Adrenal gland (tissue), 9 donors: ENCODE measurements at regions not wholly inside any gene's neighbourhood (a gene's known extent, or its start where the extent isn't known, plus 50 kb on each side); places are given as distances from the start of the nearest gene placed in this dataset.

Source experiments
- DNase-seq, 7 donors: peaks; one replicate each; pipeline ENCODE4 v3.0.0-alpha.2; 2019 to 2020
- H3K27ac ChIP-seq, 5 donors: fragments of 200-600 bp; sonication (generic) in 4 of 5; 1 replicate in 3 of 5; 2 replicates in 2 of 5; pipeline versions ENCODE4 v1.5.1 to v1.8.0; 2016 to 2020; ENCODE audit warnings: mild to moderate bottlenecking in 1 of 5
- H3K27me3 ChIP-seq: fragments of 200-600 bp; 2 replicates; pipeline ENCODE4 v1.8.0; 2021
- H3K36me3 ChIP-seq, 2 donors: fragments of 200-600 bp; replicated peaks in 1 of 2; 1 replicate in 1 of 2; 2 replicates in 1 of 2; pipeline versions ENCODE4 v1.5.1 to v1.8.0; 2018 to 2022
- H3K4me1 ChIP-seq, 2 donors: fragments of 200-600 bp; replicated peaks in 1 of 2; 1 replicate in 1 of 2; 2 replicates in 1 of 2; pipeline versions ENCODE4 v1.5.1 to v1.8.0; 2018 to 2021
- H3K4me3 ChIP-seq, 4 donors: fragments of 200-600 bp; sonication (generic) in 3 of 4; one replicate each; pipeline ENCODE4 v1.5.1; 2016 to 2018
- H3K9me3 ChIP-seq, 3 donors: fragments of 200-600 bp; sonication (generic) in 1 of 3; replicated peaks in 1 of 3; 1 replicate in 2 of 3; 2 replicates in 1 of 3; pipeline versions ENCODE4 v1.5.1 to v1.8.0; 2016 to 2021
- CTCF ChIP-seq, 6 experiments: fragments of 450-650 bp in 4 of 6; fragments of 200-600 bp in 2 of 6; sonication (generic) in 1 of 6; IDR thresholded peaks; 1 replicate in 5 of 6; 2 replicates in 1 of 6; pipeline versions ENCODE4 v1.5.1 to v1.8.0; 2016 to 2021; ENCODE audit warnings: antibody characterized with exemption in 6 of 6, mild to moderate bottlenecking in 2 of 6, moderate library complexity in 1 of 6
- POLR2A ChIP-seq, 2 donors: fragments of 450-650 bp; IDR thresholded peaks; one replicate each; pipeline ENCODE4 v1.6.1; 2017; ENCODE audit warnings: antibody characterized with exemption in 2 of 2, mild to moderate bottlenecking in 2 of 2, moderate library complexity in 1 of 2
- WGBS, 4 donors: extraction: QIAGEN DNeasy Blood & Tissue Kit in 2 of 4; methylation state at CpG; one replicate each; pipeline versions ENCODE4 v1.1.5 to v1.1.7; 2013 to 2017; 5-methylcytosine and 5-hydroxymethylcytosine counted together
- intact Hi-C, 2 donors: fragments of 100-400 bp; cut with DNase I; formaldehyde crosslinking; loops; one replicate each; pipeline versions ENCODE4 v1.14.1 to v1.15.0; 2022 to 2023
- donor health status: healthy with polysubstance abuse.
- donor health status: Bipolar disorder and iron deficiency.
- donor health status: DM: yes; HTN: yes; CAD: no.
- donor health status: DM: no; HTN: no; CAD: no.
- donor health status: DM: no; HTN: no; CAD: no.

GRCh38 chr3:101978348-101978747, 129.0 kb downstream of the NFKBIZ start:
- Histone ChIP-seq H3K4me1 (peaks cover 0 to 4% of the 10 kb centered on the region in 2 donors), H3K9me3 (no peaks in the 10 kb centered on the region), H3K27me3 (peaks cover 4% of the 10 kb centered on the region), H3K4me3 (no peak overlapping the region), H3K36me3 (no peaks in the 10 kb centered on the region), H3K27ac (no peak overlapping the region)
- intact Hi-C loops: no loop called here
- no peak for DNase-seq
- WGBS, 4 donors: 51 to 72% (median 56%) methylated on average over 2 of the region's 2 CpGs
- TF ChIP-seq CTCF (IDR thresholded peaks at IDR 0.05): no peak
- TF ChIP-seq POLR2A (IDR thresholded peaks at IDR 0.05): no peak

- peaks cover 4% of the 10 kb centered on the region for H3K27me3 ChIP-seq
- DNase-seq: no peak
- H3K4me1 ChIP-seq: peaks cover 0 to 4% of the 10 kb centered on the region in 2 donors
- H3K27ac ChIP-seq: no peak overlapping the region
- no peaks in the 10 kb centered on the region for H3K36me3 ChIP-seq
- no peaks in the 10 kb centered on the region for H3K9me3 ChIP-seq
- intact Hi-C loops: no loop called here
- H3K4me3 ChIP-seq: no peak overlapping the region
- no peak for TF ChIP-seq CTCF (IDR thresholded peaks at IDR 0.05)
- no peak for TF ChIP-seq POLR2A (IDR thresholded peaks at IDR 0.05)
- 80 to 91% (median 85%) methylated on average over 3 of the region's 3 CpGs for WGBS, 4 donors
Measured at GRCh38 chr3:101979033-101979432, 129.7 kb downstream of the NFKBIZ start.

- intact Hi-C loops: no loop called here
- no peak for DNase-seq
- H3K4me1 ChIP-seq: no peaks in the 10 kb centered on the region
- WGBS, 4 donors: 66 to 72% (median 69%) methylated on average over 4 of the region's 4 CpGs
- no peak for TF ChIP-seq CTCF (IDR thresholded peaks at IDR 0.05)
- TF ChIP-seq POLR2A (IDR thresholded peaks at IDR 0.05): no peak
- H3K36me3 ChIP-seq: no peaks in the 10 kb centered on the region
- no peak overlapping the region for H3K4me3 ChIP-seq
- no peaks in the 10 kb centered on the region for H3K9me3 ChIP-seq
- peaks cover 4% of the 10 kb centered on the region for H3K27me3 ChIP-seq
- H3K27ac ChIP-seq: no peak overlapping the region
Measured at GRCh38 chr3:101984356-101984755, 135.0 kb downstream of the NFKBIZ start.

- TF ChIP-seq CTCF (IDR thresholded peaks at IDR 0.05) (no peak), POLR2A (IDR thresholded peaks at IDR 0.05) (no peak)
- Histone ChIP-seq H3K27me3 (no peaks in the 10 kb centered on the region), H3K4me3 (no peak overlapping the region), H3K36me3 (no peaks in the 10 kb centered on the region), H3K9me3 (no peaks in the 10 kb centered on the region), H3K4me1 (no peaks in the 10 kb centered on the region), H3K27ac (no peak overlapping the region)
- intact Hi-C loops: no loop called here
- 53 to 81% (median 71%) methylated on average over 3 of the region's 3 CpGs for WGBS, 4 donors
- no peak for DNase-seq
Measured at GRCh38 chr3:101988596-101988995, 139.3 kb downstream of the NFKBIZ start.
